K562 (cell line): ENCODE measurements at regions not wholly inside any gene's neighbourhood (a gene's known extent, or its start where the extent isn't known, plus 50 kb on each side); places are given as distances from the start of the nearest gene placed in this dataset.

Experiments used
- ATAC-seq: fragments of 200-7000 bp; cut with Tn5 transposase; 3 replicates; pipeline ENCODE4 v1.9.1; 2020; ENCODE audit warnings: moderate library complexity
- BruUV-seq: library from RNA; stranded (reverse); fragments of 400-500 nt; replicated peaks from 2 replicates; lab custom pipeline; 2021; lab: Mats Ljungman, UMichigan
- CTCF ChIA-PET: fragments of 300-600 bp; formaldehyde crosslinking; extraction: SDS; loops from one replicate; lab custom pipeline; 2021; ENCODE audit warnings: low intra/inter-chr PET ratio; lab: Yijun Ruan, JAX
- POLR2A ChIA-PET: fragments of 300-600, 350-650 bp; sonication (Branson Sonifier 250); formaldehyde crosslinking; extraction: SDS; loops from one replicate; lab custom pipeline; 2021; ENCODE audit warnings: antibody characterized with exemption, inconsistent platforms; lab: Yijun Ruan, JAX
- DNase-seq, 4 experiments: peaks; one replicate each; pipeline versions ENCODE4 v3.0.0 to v3.0.0-alpha.2; 2011 to 2018; ENCODE audit warnings: low spot score in 3 of 4, mixed read lengths in 3 of 4; ENCODE audit errors: extremely low read depth in 1 of 4
- FAIRE-seq: peaks from 2 replicates; lab custom pipeline; 2011; peaks lifted over from hg19 to GRCh38; lab: Jason Lieb, UNC
- H2AFZ ChIP-seq: 2 replicates; pipeline ENCODE4 v1.6.0; 2011; ENCODE audit warnings: low read depth, low read length, control low read depth, inconsistent platforms
- H3K27ac ChIP-seq: fragments of 200-600 bp; 3 replicates; pipeline ENCODE4 v1.8.0; 2011; ENCODE audit warnings: low read depth, mild to moderate bottlenecking, control low read depth, inconsistent platforms, low read length, moderate library complexity, mixed read lengths; ENCODE audit errors: extremely low read depth
- H3K27me3 ChIP-seq, 2 experiments: fragments of 300-600 bp in 1 of 2; 2 replicates in 1 of 2; 3 replicates in 1 of 2; pipeline versions ENCODE4 v1.6.0 to v1.8.0; 2011; ENCODE audit warnings: inconsistent platforms in 2 of 2, low read length in 2 of 2, mild to moderate bottlenecking in 1 of 2, mixed read lengths in 1 of 2, moderate library complexity in 1 of 2; ENCODE audit not compliant: control insufficient read depth in 2 of 2, insufficient read depth in 2 of 2
- H3K36me3 ChIP-seq: fragments of 300-600 bp; 3 replicates; pipeline ENCODE4 v1.8.0; 2011; ENCODE audit warnings: mild to moderate bottlenecking, low read length, inconsistent platforms; ENCODE audit not compliant: control insufficient read depth, insufficient read depth
- H3K4me1 ChIP-seq, 2 experiments: fragments of 200-600 bp in 1 of 2; replicated peaks in 1 of 2; 2 replicates in 1 of 2; 3 replicates in 1 of 2; pipeline versions ENCODE4 v1.5.1 to v1.8.0; 2011; ENCODE audit warnings: inconsistent platforms in 2 of 2, low read length in 2 of 2, mild to moderate bottlenecking in 1 of 2, mixed read lengths in 1 of 2, moderate library complexity in 1 of 2; ENCODE audit not compliant: control insufficient read depth in 2 of 2, insufficient read depth in 2 of 2
- H3K4me2 ChIP-seq: 2 replicates; pipeline ENCODE4 v1.6.1; 2011; ENCODE audit warnings: low read length, control low read depth, inconsistent platforms, mixed read lengths; ENCODE audit not compliant: insufficient read depth
- H3K4me3 ChIP-seq: fragments of 200-600 bp; sonication (generic), shearing (Covaris generic); 2 replicates; pipeline ENCODE4 v1.5.1; 2016; ENCODE audit warnings: control low read depth, inconsistent platforms
- H3K79me2 ChIP-seq: fragments of 200-600 bp; 3 replicates; pipeline ENCODE4 v1.8.0; 2011; ENCODE audit warnings: low read length, inconsistent platforms; ENCODE audit not compliant: control insufficient read depth, insufficient read depth
- H3K9ac ChIP-seq, 2 experiments: 2 replicates each; pipeline versions ENCODE4 v1.6.0 to v1.6.1; 2011; ENCODE audit warnings: low read depth in 2 of 2, low read length in 2 of 2, control low read depth in 1 of 2, inconsistent platforms in 1 of 2, mild to moderate bottlenecking in 1 of 2, mixed read lengths in 1 of 2; ENCODE audit not compliant: insufficient read depth in 1 of 2
- H3K9me1 ChIP-seq: one replicate; pipeline ENCODE4 v1.6.0; 2011; ENCODE audit warnings: inconsistent platforms, mild to moderate bottlenecking, low read length, moderate library complexity; ENCODE audit not compliant: control insufficient read depth, insufficient read depth
- H3K9me3 ChIP-seq: replicated peaks from 2 replicates; pipeline ENCODE4 v1.5.1; 2011; ENCODE audit warnings: low read depth, low read length, inconsistent platforms; ENCODE audit not compliant: control insufficient read depth, insufficient read depth
- H4K20me1 ChIP-seq: replicated peaks from 2 replicates; pipeline ENCODE4 v1.6.1; 2011; ENCODE audit warnings: low read length, inconsistent platforms, mixed read lengths; ENCODE audit not compliant: control insufficient read depth, insufficient read depth
- ARNT ChIP-seq, 2 experiments: fragments of 450-650 bp; IDR thresholded peaks; 2 replicates each; pipeline ENCODE4 v1.6.1; 2016; ENCODE audit warnings: mild to moderate bottlenecking in 1 of 2
- CREB3 ChIP-seq: fragments of 450-650 bp; conservative IDR thresholded peaks from 2 replicates; pipeline ENCODE4 v1.6.1; 2016; ENCODE audit warnings: missing genetic modification characterization, low read depth, mild to moderate bottlenecking, missing compliant biosample characterization, moderate library complexity
- KLF16 ChIP-seq: IDR thresholded peaks from 2 replicates; pipeline ENCODE4 v1.6.1; 2016; ENCODE audit warnings: antibody characterized with exemption
- LARP7 ChIP-seq: fragments of 450-650 bp; IDR thresholded peaks from 2 replicates; pipeline ENCODE4 v1.6.1; 2016
- MIER1 ChIP-seq: fragments of 450-650 bp; IDR thresholded peaks from 2 replicates; pipeline ENCODE4 v1.6.1; 2016; ENCODE audit warnings: antibody characterized with exemption, mild to moderate bottlenecking, low read depth
- RAD21 ChIP-seq, 2 experiments: fragments of 250-450 bp in 1 of 2; fragments of 450-650 bp in 1 of 2; sonication (Bioruptor Pico) in 1 of 2; formaldehyde crosslinking in 1 of 2; IDR thresholded peaks in 1 of 2; conservative IDR thresholded peaks in 1 of 2; 2 replicates each; pipeline versions ENCODE4 v1.4.0 to v1.8.0; 2020 to 2022; ENCODE audit warnings: mild to moderate bottlenecking in 2 of 2, moderate library complexity in 1 of 2
- RNF2 ChIP-seq: sonication (generic); IDR thresholded peaks from 2 replicates; pipeline ENCODE4 v1.6.1; 2016
- SMC3 ChIP-seq: conservative IDR thresholded peaks from 2 replicates; pipeline ENCODE4 v1.6.1; 2011; ENCODE audit warnings: low read depth, low read length, improper control_type of control experiment; ENCODE audit not compliant: insufficient read depth
- ZEB2 ChIP-seq: fragments of 450-650 bp; IDR thresholded peaks from 2 replicates; pipeline ENCODE4 v1.6.1; 2016
- ZNF316 ChIP-seq: fragments of 450-650 bp; IDR thresholded peaks from 2 replicates; pipeline ENCODE4 v1.6.1; 2016
- ZNF384 ChIP-seq: IDR thresholded peaks from 2 replicates; pipeline ENCODE4 v1.6.1; 2012; ENCODE audit warnings: low read depth, low read length, improper control_type of control experiment
- WGBS: fragments of 100-300 bp; shearing (Covaris generic); methylation state at CpG from one replicate; pipeline ENCODE4 v1.1.6; 2016; ENCODE audit warnings: low coverage, mixed read lengths; ENCODE audit not compliant: insufficient coverage; ENCODE audit errors: missing lambda C conversion rate; 5-methylcytosine and 5-hydroxymethylcytosine counted together
- in situ Hi-C: fragments of 300-500 bp; cut with MboI; formaldehyde crosslinking; loops from 4 replicates; pipeline ENCODE4 v1.15.0; 2018; ENCODE audit warnings: inconsistent platforms, mixed read lengths
- intact Hi-C: fragments of 100-400 bp; cut with micrococcal nuclease; formaldehyde crosslinking; loops from 2 replicates; pipeline ENCODE4 v1.14.2; 2022
- TF ChIP-seq, protein P1 (sequence below): sonication (generic); formaldehyde crosslinking; IDR thresholded peaks from 2 replicates; pipeline ENCODE4 v1.8.1; 2023; ENCODE audit warnings: mild to moderate bottlenecking, missing genetic modification reagents, moderate library complexity
- TF ChIP-seq, protein P2 (sequence below), 3 experiments: IDR thresholded peaks in 2 of 3; conservative IDR thresholded peaks in 1 of 3; 2 replicates each; pipeline ENCODE4 v1.5.1; 2011 to 2012; ENCODE audit warnings: low read length in 3 of 3, mild to moderate bottlenecking in 3 of 3, control low read depth in 2 of 3, improper control_type of control experiment in 1 of 3, inconsistent platforms in 1 of 3, low read depth in 1 of 3, mixed read lengths in 1 of 3, moderate library complexity in 1 of 3; ENCODE audit not compliant: insufficient read depth in 2 of 3
- TF ChIP-seq, protein P3 (sequence below): fragments of 450-650 bp; formaldehyde crosslinking; IDR thresholded peaks from 2 replicates; pipeline ENCODE4 v1.4.0; 2020; ENCODE audit warnings: mild to moderate bottlenecking, moderate library complexity

GRCh38 chr7:130831817-130832481 lies 97.9 kb upstream of the KLF14 start:
- no peak overlapping the region for H2AFZ ChIP-seq
- in situ Hi-C loops (no loop called here), intact Hi-C loops (loop anchor here (1.0 to 10.0 kb wide), 4 partner anchors 557 to 1001 kb away; no protein-coding TSS in a partner anchor)
- no peak overlapping the region for H3K27ac ChIP-seq
- no peak overlapping the region for H3K4me2 ChIP-seq
- H3K36me3 ChIP-seq: no peaks in the 10 kb centered on the region
- no peaks in the 10 kb centered on the region for H3K4me1 ChIP-seq
- CTCF ChIA-PET: interaction anchor here (0.6 to 2.3 kb wide), 7 partner anchors 17 to 1614 kb away, joined by 3 to 15 read pairs (median 5); no protein-coding TSS in a partner anchor
- no peaks in the 10 kb centered on the region for H3K9me3 ChIP-seq
- FAIRE-seq: peak; percentile 78
- BruUV-seq: no TSS peak
- ATAC-seq: peak; percentile 64
- POLR2A ChIA-PET: interaction anchor here (0.9 kb wide), 1 partner anchor 25 kb away, joined by 3 read pairs; no protein-coding TSS in a partner anchor
- H3K79me2 ChIP-seq: no peaks in the 10 kb centered on the region
- 4% methylated on average over 6 of the region's 6 CpGs for WGBS
- H3K9me1 ChIP-seq: no peaks in the 10 kb centered on the region
- H3K27me3 ChIP-seq: peaks cover 8 to 18% of the 10 kb centered on the region in 2 experiments; a peak in 4 of 5 replicates
- no peak overlapping the region for H3K4me3 ChIP-seq
- peak; percentile 64 to 65 (median 64) for DNase-seq
- no peaks in the 10 kb centered on the region for H4K20me1 ChIP-seq
- no peak overlapping the region for H3K9ac ChIP-seq
- TF ChIP-seq RAD21 (CRISPR knock-in tag; conservative IDR thresholded peaks at IDR 0.05 in 1 of 2, IDR thresholded peaks at IDR 0.05 in 1 of 2) (peak; percentile 81 to 83), CREB3 (no peak), MIER1 (0 out of 2 replicates have a peak, but pooled peaks have one; percentile 28), ARNT (IDR thresholded peaks at IDR 0.05) (peak in 1 of 2 experiments; percentile 70; a peak in 1 of 4 replicates), LARP7 (no peak), ZEB2 (0 out of 2 replicates have a peak, but pooled peaks have one; percentile 27), RNF2 (no peak), SMC3 (peak; percentile 51; the same call in 1 of the 2 replicates), KLF16 (peak; percentile 12; the same call in 1 of the 2 replicates), ZNF384 (peak; percentile 66; the same call in 1 of the 2 replicates), ZNF316 (no peak)
- TF ChIP-seq, protein P1, sequence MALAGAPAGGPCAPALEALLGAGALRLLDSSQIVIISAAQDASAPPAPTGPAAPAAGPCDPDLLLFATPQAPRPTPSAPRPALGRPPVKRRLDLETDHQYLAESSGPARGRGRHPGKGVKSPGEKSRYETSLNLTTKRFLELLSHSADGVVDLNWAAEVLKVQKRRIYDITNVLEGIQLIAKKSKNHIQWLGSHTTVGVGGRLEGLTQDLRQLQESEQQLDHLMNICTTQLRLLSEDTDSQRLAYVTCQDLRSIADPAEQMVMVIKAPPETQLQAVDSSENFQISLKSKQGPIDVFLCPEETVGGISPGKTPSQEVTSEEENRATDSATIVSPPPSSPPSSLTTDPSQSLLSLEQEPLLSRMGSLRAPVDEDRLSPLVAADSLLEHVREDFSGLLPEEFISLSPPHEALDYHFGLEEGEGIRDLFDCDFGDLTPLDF (CRISPR knock-in tag): no peak
- TF ChIP-seq, protein P2, sequence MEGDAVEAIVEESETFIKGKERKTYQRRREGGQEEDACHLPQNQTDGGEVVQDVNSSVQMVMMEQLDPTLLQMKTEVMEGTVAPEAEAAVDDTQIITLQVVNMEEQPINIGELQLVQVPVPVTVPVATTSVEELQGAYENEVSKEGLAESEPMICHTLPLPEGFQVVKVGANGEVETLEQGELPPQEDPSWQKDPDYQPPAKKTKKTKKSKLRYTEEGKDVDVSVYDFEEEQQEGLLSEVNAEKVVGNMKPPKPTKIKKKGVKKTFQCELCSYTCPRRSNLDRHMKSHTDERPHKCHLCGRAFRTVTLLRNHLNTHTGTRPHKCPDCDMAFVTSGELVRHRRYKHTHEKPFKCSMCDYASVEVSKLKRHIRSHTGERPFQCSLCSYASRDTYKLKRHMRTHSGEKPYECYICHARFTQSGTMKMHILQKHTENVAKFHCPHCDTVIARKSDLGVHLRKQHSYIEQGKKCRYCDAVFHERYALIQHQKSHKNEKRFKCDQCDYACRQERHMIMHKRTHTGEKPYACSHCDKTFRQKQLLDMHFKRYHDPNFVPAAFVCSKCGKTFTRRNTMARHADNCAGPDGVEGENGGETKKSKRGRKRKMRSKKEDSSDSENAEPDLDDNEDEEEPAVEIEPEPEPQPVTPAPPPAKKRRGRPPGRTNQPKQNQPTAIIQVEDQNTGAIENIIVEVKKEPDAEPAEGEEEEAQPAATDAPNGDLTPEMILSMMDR (IDR thresholded peaks at IDR 0.05 in 2 of 3, conservative IDR thresholded peaks at IDR 0.05 in 1 of 3; ENCODE audit: insufficient read depth in 2 of 3, low read depth in 1 of 3, low read length in 3 of 3): peak; percentile 71 to 92 (median 79); a peak in 5 of 6 replicates
- TF ChIP-seq, protein P3, sequence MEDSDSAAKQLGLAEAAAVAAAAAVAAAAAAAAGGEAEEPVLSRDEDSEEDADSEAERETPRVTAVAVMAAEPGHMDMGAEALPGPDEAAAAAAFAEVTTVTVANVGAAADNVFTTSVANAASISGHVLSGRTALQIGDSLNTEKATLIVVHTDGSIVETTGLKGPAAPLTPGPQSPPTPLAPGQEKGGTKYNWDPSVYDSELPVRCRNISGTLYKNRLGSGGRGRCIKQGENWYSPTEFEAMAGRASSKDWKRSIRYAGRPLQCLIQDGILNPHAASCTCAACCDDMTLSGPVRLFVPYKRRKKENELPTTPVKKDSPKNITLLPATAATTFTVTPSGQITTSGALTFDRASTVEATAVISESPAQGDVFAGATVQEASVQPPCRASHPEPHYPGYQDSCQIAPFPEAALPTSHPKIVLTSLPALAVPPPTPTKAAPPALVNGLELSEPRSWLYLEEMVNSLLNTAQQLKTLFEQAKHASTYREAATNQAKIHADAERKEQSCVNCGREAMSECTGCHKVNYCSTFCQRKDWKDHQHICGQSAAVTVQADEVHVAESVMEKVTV (CRISPR knock-in tag): peak; percentile 63
